NCI-H1092 treated with DMSO at 0.1 percent for 48 hours (cell line): ENCODE measurements at regions not wholly inside any gene's neighbourhood (a gene's known extent, or its start where the extent isn't known, plus 50 kb on each side); places are given as distances from the start of the nearest gene placed in this dataset.
"Not testable (repeated sequence)": the region's sequence is repeated elsewhere in the genome, so short reads cannot be mapped to it uniquely, and the experiment has no call there.

ENCODE experiments used
- DNase-seq: peaks from one replicate; lab custom pipeline; 2025; lab: John Stamatoyannopoulos, UW

- no peak for DNase-seq
Observed at GRCh38 chr3:94609908-94610307, 547.0 kb downstream of the NSUN3 start.

- no peak for DNase-seq
Observed at GRCh38 chr3:94611596-94611995, 548.7 kb downstream of the NSUN3 start.

- no peak for DNase-seq
Observed at GRCh38 chr3:94612631-94613030, 549.8 kb downstream of the NSUN3 start.

- DNase-seq, result no peak
Observed at GRCh38 chr3:94614192-94614591, 551.3 kb downstream of the NSUN3 start.

GRCh38 chr3:94615275-94616065 is 552.6 kb downstream of the NSUN3 start:
- DNase-seq, result no peak

- DNase-seq, result no peak
Observed at GRCh38 chr3:94616833-94617232, 554.0 kb downstream of the NSUN3 start.

- DNase-seq, result no peak
Observed at GRCh38 chr3:94617312-94617711, 554.5 kb downstream of the NSUN3 start.

- no peak for DNase-seq
Observed at GRCh38 chr3:94619643-94620042, 556.8 kb downstream of the NSUN3 start.

- DNase-seq, result no peak
Observed at GRCh38 chr3:94626573-94626972, 563.7 kb downstream of the NSUN3 start.

GRCh38 chr3:94627689-94628088 is 564.8 kb downstream of the NSUN3 start:
- no peak for DNase-seq

- DNase-seq, result no peak
Observed at GRCh38 chr3:94643400-94643799, 580.5 kb downstream of the NSUN3 start.

GRCh38 chr3:94645790-94646189 is 582.9 kb downstream of the NSUN3 start:
- no peak for DNase-seq

GRCh38 chr3:94647131-94647530 is 584.3 kb downstream of the NSUN3 start:
- no peak for DNase-seq

GRCh38 chr3:94648270-94649180 is 585.7 kb downstream of the NSUN3 start:
- not testable (repeated sequence) for DNase-seq

- no peak for DNase-seq
Observed at GRCh38 chr3:94654096-94654495, 591.2 kb downstream of the NSUN3 start.

GRCh38 chr3:94665922-94666321 is 603.1 kb downstream of the NSUN3 start:
- DNase-seq, result no peak

- DNase-seq, result no peak
Observed at GRCh38 chr3:94671078-94671477, 608.2 kb downstream of the NSUN3 start.

GRCh38 chr3:94673876-94674275 is 611.0 kb downstream of the NSUN3 start:
- DNase-seq, result no peak

GRCh38 chr3:94686208-94686607 is 623.3 kb downstream of the NSUN3 start:
- no peak for DNase-seq

GRCh38 chr3:94693997-94694640 is 631.3 kb downstream of the NSUN3 start:
- no peak for DNase-seq

GRCh38 chr3:94694894-94695293 is 632.0 kb downstream of the NSUN3 start:
- DNase-seq, result no peak

- no peak for DNase-seq
Observed at GRCh38 chr3:94704467-94704866, 641.6 kb downstream of the NSUN3 start.
